Dermis blood vessel endothelial cell (primary cell): ENCODE measurements at regions not wholly inside any gene's neighbourhood (a gene's known extent, or its start where the extent isn't known, plus 50 kb on each side); places are given as distances from the start of the nearest gene placed in this dataset.
"Not testable (repeated sequence)": the region's sequence is repeated elsewhere in the genome, so short reads cannot be mapped to it uniquely, and the experiment has no call there.

Experiments
- DNase-seq: peaks from one replicate; pipeline ENCODE4 v3.0.0; 2010

DNA sequence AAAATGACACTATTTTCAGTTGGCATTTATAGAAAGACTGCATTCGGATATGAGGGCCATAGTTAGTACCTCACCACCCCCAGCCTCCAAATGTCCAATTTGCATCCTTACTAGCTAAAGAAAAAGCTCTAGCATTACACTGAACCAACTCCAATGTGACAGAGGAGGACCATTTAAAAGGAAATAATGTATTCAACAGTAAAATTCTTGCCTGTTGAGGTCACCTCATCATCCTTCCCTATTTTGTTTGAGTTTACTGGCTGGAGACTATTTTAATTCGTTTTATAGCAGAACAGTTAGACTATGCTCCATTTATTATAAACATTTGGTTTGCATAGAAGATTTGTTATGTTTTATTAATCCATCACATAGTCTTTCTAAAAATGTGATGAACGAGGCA lies 88.2 kb upstream of the PPARGC1A start:
- no peak for DNase-seq

DNA sequence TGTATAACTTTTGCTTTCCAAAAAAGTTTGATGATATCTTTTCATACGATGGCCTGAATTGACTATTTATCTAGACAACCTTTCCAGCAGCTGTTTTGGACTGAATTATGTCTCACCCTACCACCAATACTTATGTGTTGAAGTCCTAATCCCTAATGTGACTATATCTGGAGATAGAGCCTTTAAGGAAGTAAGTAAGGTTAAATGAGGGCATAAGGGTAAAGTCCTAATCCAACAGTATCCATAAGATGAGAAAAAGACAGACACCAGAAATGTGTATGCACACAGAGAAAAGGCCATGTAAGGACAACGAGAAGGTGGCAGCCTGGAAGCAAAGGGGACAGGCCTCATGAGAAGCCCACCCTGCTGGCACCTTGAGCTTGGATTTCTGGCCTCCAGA lies 86.6 kb upstream of the PPARGC1A start:
- DNase-seq: no peak

DNA sequence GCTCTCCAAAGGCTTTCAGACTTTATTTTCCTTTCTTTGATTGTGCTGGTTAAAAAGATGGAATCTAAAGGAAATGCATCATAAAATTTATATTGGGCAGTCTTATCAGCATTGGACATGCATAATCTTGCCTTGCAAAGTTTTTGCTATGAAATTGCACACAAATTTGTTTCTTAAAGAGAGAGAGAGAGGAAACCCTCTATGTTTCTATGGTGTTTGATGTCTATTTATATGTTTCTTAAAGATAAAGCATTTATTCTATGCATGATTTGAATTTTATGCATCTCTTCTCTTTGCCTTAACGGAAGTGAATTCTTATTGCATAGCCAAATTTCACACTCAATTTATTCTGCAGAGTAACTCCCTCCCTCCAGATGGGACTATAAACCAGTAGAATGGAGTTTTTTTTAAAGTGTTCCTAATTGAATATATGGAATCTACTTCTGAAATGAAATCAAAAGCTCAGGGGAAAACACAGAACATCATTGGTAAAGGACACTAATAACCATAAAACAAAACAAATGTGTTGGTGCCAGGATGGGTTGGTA lies 83.5 kb upstream of the PPARGC1A start:
- DNase-seq: no peak

DNA sequence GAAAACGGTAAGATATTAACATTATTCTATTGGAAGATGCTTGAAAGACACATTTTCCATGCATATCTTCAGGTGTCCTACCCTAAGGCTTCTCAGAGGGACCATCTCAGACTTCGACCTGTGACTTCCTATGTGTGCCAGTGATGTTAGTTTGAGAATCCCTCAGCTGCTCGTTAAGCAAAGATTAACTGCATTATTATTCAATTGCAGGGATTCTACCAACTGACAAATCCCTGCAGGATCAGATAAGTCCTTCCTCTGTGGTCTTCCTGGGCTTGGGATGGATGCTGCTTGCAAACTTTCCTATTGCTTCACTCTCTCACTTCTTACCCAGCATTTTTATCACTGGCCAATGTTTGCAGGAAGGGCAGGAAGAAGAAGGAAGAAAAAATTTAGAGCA lies 83.0 kb upstream of the PPARGC1A start:
- DNase-seq: no peak

DNA sequence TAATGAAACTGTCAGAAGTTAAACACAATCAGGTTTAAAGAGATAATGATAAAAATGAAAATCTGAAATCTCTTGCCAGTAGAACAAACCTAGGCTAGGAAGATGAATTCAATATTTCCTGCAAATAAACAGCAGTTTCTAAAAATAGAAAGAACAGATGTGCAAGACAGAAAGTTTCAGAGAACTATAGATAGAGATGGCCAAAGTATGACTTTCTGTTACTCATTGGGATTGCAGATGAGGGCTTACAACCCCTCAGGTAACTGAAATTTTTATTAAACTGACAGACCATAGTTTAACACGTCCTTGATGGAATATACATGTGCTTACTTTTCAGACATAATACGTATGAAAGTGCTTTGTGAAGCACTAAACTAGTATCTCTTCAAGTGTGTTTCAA lies 82.3 kb upstream of the PPARGC1A start:
- DNase-seq: no peak

DNA sequence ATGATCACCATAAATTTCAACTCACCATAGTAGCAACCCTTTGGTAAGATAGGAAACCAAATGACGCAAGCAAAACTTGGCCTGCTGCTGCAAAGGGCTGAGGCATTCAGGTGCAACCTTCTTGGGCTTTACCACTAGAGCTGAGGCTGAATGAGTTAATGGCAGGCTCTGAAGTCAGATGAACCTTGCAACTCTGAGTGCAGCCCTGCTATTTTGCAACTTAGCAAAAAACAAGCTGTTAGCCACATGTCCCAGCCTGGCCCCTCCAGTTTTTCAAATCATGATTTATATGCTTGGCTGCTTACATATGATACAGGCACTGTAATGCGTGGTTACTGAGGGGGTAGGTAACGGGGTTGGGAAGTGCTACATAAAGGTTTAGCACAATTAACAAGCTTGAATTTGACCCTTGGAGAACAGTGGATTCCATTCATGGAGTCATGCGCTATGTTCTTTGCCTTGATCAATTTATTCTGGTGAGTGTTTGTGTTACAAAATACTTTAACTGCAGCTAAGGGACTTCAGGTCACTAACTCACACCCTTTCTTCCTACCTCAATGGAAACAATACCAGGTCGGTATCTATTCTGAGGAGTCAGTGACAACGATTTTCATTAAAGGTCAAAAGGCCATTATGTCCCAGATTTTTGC lies 80.5 kb upstream of the PPARGC1A start:
- DNase-seq: no peak

DNA sequence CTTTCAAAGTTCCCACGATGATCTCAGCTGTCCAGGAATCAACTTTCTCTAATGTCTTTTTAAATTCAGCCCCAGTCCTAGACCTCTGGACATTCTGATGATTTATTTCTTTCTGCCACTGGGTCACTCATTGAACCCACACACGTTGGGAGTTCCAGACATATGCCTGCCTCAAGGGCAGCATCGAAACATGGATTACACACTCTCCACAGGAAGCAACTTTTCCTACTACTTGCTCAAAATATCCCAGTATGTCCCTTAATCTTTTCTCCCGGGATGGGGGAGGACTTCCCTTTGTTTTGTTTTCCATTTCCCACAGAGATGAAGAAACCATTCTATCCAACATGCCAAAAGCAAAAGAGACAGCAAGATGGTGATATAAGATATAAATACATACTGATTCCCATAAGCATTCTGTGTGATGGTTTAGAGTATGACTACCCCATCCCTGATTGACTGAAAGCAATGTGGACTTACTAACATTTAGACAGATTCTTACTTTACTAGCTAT lies 79.8 kb upstream of the PPARGC1A start:
- DNase-seq: no peak

DNA sequence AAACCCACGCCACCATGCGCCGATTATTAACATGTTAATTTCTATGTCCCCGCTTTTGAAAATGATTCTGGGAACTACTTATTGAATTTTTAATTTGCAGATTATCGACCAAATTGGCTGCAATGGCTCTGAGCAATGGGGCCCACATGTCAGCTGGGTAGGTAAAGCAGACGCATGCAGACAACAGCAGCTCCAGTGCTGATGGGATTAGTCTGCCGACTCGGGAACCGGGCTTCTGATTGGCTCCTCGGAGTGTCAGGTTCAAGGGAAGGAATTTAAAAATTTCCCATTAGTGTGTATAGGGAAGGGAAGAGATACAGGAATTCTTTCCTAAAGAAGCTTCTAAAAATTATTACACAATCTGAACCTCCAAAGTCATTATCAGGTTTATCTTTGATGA lies 77.4 kb upstream of the PPARGC1A start:
- DNase-seq: no peak

DNA sequence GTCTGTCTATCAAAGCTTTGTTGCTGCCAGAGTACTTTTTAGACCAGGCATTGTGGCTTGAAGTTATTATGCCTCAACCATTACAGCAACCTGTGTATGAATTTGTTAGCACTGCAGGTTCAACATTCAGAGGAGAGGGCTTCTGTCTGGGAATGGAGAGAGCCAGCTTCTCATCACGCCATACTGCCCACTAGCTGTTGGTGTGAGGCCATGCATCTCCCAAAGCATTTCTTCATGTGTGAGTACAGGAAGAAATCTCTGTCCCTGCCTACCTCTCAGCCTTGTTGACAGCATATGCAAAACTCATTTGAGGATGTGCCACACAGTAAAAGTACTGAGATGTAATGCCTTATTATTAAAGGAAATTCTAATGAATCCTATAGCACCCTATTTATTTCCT lies 76.9 kb upstream of the PPARGC1A start:
- no peak for DNase-seq

DNA sequence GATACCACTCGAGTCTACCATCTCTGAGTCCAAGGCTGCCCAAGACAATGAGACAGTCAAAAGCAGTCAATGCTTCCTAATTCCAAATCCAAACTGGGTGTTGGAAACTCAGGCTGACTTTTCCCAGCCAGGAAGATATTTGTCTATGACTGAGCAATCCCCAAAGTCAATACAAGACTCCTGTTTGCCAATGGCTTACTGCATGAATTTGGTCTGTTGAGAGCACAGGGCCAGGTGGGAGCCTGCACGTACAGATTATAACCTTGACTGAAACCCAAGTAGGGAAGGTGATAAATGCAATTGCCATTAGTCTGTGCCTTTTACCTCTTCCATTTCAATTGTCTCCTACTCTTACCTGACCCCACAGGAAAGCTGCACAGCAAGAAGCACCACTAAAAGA lies 72.6 kb upstream of the PPARGC1A start:
- DNase-seq: no peak

DNA sequence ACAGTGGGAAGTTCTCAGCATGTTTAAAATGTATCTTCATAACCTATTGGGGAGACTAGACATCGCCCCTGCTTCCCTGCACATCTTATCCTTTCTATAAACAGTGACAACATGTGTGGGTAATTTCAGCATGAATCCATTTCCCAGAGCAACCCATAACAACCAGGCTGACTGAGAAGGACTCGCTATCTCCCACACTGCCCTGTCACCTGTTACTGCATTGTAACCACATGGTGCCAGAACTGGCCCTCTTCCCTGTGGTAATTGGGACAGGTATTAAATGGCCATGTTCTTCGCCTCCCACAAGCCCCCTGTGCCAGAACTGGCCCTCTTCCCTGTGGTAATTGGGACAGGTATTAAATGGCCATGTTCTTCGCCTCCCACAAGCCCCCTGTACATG lies 71.5 kb upstream of the PPARGC1A start:
- DNase-seq: not testable (repeated sequence)

DNA sequence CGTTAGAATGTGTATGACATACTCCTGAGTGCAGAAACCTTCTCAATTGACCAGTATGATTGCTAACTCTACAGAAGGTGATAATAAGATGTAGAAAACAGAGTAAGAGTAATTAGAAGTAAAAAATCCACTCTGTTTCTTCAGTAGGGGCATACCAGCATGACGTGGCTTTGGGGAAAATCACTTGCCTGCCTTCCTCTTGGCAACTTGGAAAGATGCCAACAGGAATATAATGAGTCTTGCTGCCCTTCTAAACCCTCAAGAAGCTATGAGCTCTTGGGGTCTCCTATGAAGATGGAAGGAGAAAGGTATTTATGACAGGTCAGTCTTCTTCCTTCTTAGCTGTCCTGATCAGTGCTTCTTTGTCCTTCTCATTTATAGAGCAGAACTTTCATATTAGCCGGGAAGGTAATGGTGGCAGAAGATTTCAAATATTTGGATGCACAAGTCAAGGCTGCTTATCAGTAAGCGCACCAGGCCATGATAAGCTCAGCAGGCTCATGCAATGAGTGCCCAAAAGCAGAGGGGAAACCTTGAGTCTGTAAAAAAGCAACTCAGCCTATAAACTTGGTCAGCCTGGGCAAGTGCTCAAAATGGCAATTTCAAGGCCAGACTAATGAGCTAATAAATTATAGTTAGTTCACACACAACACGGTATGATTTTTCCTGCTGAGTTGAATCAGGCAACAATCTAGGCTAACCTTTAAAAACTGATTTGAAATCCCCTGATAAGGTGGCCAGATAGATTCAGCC lies 69.7 kb upstream of the PPARGC1A start:
- DNase-seq: no peak

DNA sequence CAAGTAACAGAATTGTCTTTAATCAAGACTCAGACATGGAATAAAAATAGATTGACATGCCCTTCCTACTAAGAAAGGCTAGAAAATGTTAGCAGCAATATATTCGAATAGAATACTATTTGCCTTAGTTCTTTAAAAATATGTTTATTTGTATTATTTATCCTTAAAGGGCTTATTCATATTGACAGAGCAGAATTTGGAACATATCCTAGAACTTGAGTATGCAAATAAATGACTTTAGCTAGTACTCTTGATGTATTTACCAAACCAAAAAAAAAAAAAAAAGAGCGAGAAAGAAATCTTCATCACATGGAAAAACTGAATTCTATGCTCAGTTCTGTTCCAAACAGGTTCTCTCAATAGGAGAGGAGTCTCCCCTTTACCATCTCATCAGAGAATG lies 68.9 kb upstream of the PPARGC1A start:
- no peak for DNase-seq

DNA sequence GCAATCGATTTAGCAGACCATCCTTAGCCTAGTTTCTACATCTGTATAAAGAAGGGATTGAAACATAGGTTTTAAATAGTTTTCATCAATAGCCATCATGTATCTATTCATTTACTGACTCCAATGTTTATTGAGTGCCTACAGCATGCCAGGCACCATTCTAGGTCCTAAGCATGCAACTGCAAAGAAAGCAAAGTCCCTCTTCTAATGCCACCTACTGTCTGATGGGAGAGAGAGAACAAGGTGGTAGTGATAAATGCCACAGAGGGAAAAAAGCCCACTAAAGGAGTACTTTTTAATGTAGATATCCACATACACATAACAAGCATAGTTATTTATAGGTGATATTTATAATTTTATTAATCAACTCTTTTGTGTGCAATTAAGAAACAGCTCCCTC lies 67.6 kb upstream of the PPARGC1A start:
- no peak for DNase-seq

DNA sequence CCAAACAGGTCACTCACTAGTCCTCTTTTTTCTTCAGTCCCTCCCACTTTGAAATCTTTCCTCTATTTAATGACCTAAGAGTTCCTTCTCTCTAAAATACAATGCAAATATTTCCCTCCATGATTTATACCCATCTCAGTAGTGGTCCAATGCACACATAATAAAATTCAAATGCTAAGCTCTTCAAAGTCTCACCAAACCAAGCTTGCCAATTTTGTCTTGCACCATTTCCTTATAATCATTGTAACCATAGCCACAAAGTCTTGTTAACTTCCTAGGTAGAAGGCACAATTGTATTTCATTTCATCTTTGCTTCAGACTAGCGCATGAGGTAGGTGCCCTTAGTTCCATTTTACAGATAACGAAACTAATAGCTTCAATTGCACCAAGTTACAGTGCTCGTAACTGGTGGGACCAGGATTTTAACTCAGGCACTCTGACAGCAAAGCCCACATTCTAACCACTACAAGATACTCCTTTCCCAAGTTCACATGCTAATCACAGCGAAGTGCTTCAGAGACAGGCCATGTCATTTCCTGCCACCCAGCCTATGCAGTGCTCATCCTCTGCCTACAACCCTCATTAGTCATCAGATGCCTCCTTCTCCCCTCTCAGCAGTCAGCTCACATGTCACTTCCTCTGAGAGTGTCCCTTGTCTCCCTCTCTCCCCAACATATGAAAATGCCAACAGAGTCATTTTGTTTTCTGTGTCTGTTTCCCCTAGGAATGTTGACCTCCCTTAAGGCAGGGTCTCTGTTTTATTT lies 66.9 kb upstream of the PPARGC1A start:
- no peak for DNase-seq

DNA sequence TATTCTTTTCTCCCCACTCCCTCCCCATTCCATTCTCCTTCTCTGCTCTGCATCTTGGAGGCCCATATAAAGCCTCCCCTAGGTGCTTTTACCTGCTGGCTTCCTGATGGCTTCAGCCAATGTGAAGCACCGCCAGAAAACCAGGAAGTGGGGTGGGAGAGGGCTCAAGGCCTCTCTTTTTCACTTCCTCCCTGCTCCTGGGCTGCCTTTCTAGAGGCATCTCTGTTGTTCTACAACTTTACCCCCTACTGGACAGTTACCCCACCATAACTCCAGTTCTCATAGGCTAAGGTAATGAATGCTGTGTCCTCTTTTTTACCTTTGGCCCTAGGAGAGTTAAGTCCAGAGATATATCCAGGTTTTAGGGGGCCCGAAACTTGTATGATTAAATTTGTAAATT lies 62.4 kb upstream of the PPARGC1A start:
- no peak for DNase-seq

DNA sequence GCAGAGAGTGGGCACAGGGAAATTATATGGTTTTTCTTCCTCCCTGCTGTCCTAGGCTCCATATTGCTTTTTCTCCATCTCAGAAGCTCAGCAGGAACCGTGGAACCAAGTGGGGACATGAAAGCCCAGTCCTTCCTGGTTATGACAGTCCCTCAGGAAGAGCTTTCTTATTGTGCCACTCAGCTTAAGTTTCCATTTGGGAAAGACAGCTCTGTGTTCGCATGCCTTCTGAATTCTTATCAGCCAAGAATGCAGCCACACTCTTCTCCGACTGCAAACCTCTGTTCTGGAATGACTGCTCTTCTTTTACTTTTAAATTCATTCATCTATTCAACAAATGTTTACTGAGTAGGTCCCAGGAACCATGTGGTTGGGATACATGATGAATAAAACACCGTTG lies 58.0 kb upstream of the PPARGC1A start:
- DNase-seq: no peak

DNA sequence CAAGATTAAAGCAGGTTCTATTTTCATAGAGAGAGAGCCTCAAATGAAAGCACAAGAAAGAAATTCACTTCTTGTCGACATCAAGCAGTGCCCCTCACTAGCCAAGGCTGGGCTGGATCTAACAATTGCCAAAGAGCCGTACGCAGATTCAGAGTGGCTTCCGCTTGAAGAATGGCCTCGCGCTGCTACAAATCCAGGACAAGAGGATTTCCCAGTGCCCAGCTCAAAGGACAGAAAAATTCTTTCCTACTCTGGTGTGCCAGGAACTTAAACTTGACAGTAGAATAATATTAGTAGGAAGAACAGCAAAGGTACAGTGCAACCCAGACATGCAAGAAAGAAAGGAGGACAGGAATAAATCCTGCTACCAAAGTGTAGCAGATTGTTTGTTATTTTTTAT lies 56.5 kb upstream of the PPARGC1A start:
- no peak for DNase-seq

DNA sequence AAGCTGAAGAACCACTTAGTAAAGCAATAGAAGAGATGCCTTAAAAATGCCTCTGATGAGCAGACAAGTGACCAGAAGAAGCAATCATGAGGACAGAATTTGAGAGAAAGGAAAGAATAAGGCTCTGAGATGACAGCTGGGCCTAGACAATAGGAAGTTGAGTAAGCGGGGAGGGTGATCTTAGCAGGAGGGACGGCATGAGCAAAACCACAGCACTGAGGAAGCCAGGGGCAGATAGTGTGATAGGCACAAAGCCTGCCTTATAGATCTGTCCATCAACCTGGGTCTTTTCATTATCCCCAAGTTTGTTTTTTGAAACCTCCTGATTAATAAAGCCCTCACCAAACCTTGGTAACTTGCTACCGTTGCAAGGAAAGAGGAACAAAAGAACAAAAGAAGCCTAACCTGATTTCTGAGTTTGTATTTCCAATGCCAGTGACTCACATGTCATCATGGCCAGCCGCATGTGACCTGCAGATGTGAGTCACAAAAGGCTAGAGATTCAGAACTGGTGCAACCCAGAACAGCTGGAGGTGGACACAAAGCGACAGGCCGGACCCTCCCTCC lies 55.7 kb upstream of the PPARGC1A start:
- DNase-seq: no peak

DNA sequence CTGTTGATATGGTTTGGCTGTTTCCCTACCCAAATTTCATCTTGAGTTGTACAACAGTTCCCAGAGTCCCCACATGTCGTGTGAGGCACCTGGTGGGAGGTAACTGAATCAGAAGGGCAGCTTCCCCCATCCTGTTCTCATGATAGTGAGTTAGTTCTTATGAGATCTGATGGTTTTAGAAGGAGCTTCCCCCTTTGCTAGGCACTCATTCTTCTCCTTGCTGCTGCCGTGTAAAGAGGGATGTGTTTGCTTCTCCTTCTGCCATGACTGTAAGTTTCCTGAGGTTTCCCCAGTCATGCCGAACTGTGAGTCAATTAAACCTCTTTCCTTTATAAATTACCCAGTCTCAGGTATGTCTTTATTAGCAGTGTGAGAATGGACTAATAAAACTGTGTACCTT lies 54.7 kb upstream of the PPARGC1A start:
- DNase-seq: not testable (repeated sequence)

DNA sequence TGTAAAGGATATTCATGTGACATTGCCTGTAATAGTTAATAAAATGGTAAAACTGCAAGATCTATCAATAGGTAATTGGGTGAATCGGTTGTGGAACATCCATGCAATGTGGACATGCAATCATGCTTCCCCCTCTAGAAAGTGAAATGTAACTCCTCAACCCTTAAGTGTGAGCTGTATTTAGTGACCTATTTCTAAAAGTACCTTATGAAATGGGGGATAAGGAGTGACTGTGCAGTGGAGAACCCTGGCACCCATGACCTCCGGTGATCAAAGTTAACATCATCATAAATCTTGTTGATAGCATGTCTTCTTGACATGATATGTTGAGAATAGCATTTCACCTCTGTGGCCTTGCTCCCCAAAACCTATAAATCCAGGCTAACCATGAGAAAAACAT lies 53.6 kb upstream of the PPARGC1A start:
- DNase-seq: no peak

DNA sequence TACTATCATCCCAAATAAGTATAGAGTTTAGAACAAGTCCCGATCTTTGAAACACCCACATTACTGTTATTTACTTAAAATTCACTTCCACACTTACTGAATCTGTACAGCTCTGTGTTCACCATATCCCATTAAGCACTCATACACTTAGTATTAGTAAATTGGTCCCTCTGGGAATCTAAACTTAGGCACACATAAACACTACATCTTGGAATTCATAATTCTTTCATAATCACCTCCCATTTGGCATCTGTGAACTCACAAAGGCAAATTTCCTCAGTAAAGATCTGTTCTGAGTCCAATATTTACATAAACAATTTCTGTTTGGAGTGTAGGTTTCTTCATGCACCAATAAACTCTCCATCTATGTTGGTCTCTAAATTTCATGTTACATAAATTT lies 52.6 kb upstream of the PPARGC1A start:
- no peak for DNase-seq
